ENCODE measurements at regions not wholly inside any gene's neighbourhood (a gene's known extent, or its start where the extent isn't known, plus 50 kb on each side); places are given as distances from the start of the nearest gene placed in this dataset.

- H3K27ac Mint-ChIP-seq: no peak overlapping the region
- no peaks in the 10 kb centered on the region for H3K9me3 Mint-ChIP-seq
- H3K36me3 Mint-ChIP-seq (ENCODE audit: insufficient read depth in 2 of 2): no peaks in the 10 kb centered on the region
- H3K27me3 Mint-ChIP-seq (ENCODE audit: low read depth): no peaks in the 10 kb centered on the region
- ATAC-seq (replicated peaks in 1 of 2): no peak
- H3K4me3 Mint-ChIP-seq: no peak overlapping the region
- DNase-seq: no peak
- no peaks in the 10 kb centered on the region for H3K4me1 Mint-ChIP-seq (ENCODE audit: low read depth)
Measured at GRCh38 chr5:178786859-178787499, 56.5 kb upstream of the ZNF354A start.

GRCh38 chr5:178786417-178786816 is 56.0 kb upstream of the ZNF354A start:
- H3K27me3 Mint-ChIP-seq (ENCODE audit: low read depth): peaks cover 4% of the 10 kb centered on the region
- H3K9me3 Mint-ChIP-seq: no peaks in the 10 kb centered on the region
- H3K27ac Mint-ChIP-seq: no peak overlapping the region
- H3K4me3 Mint-ChIP-seq: no peak overlapping the region
- no peaks in the 10 kb centered on the region for H3K4me1 Mint-ChIP-seq (ENCODE audit: low read depth)
- ATAC-seq (replicated peaks in 1 of 2) (no peak), DNase-seq (no peak)
- no peaks in the 10 kb centered on the region for H3K36me3 Mint-ChIP-seq (ENCODE audit: insufficient read depth in 2 of 2)

- DNase-seq: no peak
Measured at GRCh38 chr5:178785999-178786398, 55.5 kb upstream of the ZNF354A start.

GRCh38 chr5:178784391-178784790 is 53.9 kb upstream of the ZNF354A start:
- no peak overlapping the region for H3K4me3 Mint-ChIP-seq
- H3K27ac Mint-ChIP-seq: no peak overlapping the region
- H3K9me3 Mint-ChIP-seq: no peaks in the 10 kb centered on the region
- no peak for ATAC-seq (replicated peaks in 1 of 2)
- H3K4me1 Mint-ChIP-seq (ENCODE audit: low read depth): no peaks in the 10 kb centered on the region
- no peak for DNase-seq
- no peaks in the 10 kb centered on the region for H3K36me3 Mint-ChIP-seq (ENCODE audit: insufficient read depth in 2 of 2)
- peaks cover 6% of the 10 kb centered on the region for H3K27me3 Mint-ChIP-seq (ENCODE audit: low read depth)

More at GRCh38 chr5:178785999-178786398, 55.5 kb upstream of the ZNF354A start:
- H3K27me3 Mint-ChIP-seq (ENCODE audit: low read depth): peaks cover 6% of the 10 kb centered on the region
- ATAC-seq (replicated peaks in 1 of 2): no peak
- no peak overlapping the region for H3K27ac Mint-ChIP-seq
- no peak overlapping the region for H3K4me3 Mint-ChIP-seq
- no peaks in the 10 kb centered on the region for H3K36me3 Mint-ChIP-seq (ENCODE audit: insufficient read depth in 2 of 2)
- no peaks in the 10 kb centered on the region for H3K9me3 Mint-ChIP-seq
- no peaks in the 10 kb centered on the region for H3K4me1 Mint-ChIP-seq (ENCODE audit: low read depth)

DNA sequence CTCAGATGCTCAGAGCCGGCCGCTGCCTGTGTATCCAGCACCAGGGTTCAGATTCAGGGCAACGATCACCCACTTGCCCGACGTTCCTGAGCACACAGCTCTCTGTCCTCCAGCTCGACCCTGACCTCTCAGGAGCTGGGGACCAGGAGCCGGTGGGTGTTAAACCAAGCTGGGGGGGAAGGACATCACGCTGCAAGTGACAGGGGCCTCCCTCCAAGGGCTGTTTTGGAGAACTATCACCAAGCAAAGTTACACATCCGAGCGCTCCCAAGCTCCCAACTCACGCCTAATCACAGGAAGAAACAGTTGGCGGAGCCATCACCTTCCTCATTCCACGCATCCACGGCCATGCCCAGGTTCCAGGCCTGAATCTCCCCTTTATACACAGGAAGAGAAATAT is 51.5 kb upstream of the ZNF354A start:
- no peak for DNase-seq
- Mint-ChIP-seq H3K27ac (no peak overlapping the region), H3K9me3 (no peaks in the 10 kb centered on the region), H3K27me3 (ENCODE audit: low read depth) (peaks cover 6% of the 10 kb centered on the region), H3K4me3 (no peak overlapping the region), H3K36me3 (ENCODE audit: insufficient read depth in 2 of 2) (no peaks in the 10 kb centered on the region), H3K4me1 (ENCODE audit: low read depth) (no peaks in the 10 kb centered on the region)
- ATAC-seq (replicated peaks in 1 of 2): no peak

DNA sequence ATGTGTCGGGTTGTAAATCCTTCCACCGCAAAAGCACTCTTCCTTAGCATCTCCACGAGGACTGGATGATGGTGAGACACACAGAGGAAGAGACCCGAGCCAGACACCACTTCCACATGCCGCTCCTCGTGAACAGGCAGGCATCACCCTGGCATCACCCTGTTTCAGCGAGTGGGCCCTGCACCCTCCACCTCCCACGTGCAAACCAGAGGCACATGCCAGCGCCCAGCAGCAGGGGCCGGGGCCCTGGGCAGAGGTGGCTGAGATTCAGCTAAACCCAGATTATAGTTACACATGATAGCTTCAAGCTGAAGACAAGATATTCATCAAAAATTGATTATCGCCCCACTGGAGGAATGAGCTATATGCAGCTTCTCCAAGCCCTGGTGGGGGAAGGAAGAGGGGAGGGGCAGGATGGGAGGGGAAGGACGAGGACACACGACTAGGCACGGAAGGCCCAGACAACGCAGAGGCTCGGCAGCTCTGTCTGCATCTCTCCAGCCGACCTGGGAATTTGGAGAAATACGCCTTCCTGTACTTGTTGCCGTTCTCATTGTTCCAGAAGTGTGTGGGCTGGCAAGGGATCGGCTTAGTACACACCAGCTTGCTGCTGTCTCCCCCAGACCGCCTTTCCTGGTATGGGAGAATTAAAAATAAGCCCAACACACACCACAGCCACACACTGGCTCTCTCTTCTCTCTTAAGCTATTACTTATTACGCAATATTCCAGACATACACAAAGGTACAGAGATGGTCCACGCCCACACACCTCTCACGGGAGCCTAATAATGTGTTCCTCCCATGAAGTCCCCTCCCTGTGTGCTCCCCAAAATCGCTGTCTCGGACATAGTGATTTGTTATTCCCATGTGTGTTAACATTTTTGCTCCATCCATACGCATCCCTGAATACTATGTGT is 50.4 kb upstream of the ZNF354A start:
- no peak overlapping the region for H3K4me3 Mint-ChIP-seq
- H3K9me3 Mint-ChIP-seq: no peaks in the 10 kb centered on the region
- H3K27me3 Mint-ChIP-seq (ENCODE audit: low read depth): peaks cover 6% of the 10 kb centered on the region
- H3K4me1 Mint-ChIP-seq (ENCODE audit: low read depth): no peaks in the 10 kb centered on the region
- DNase-seq (no peak), ATAC-seq (replicated peaks in 1 of 2) (no peak)
- no peak overlapping the region for H3K27ac Mint-ChIP-seq
- no peaks in the 10 kb centered on the region for H3K36me3 Mint-ChIP-seq (ENCODE audit: insufficient read depth in 2 of 2)

Measured in activated T-cell treated with anti-CD3 and anti-CD28 coated beads, Interleukin-2, amount 50 U/mL, for 72 hours (primary cell).